GM18867 (cell line): ENCODE measurements at regions not wholly inside any gene's neighbourhood (a gene's known extent, or its start where the extent isn't known, plus 50 kb on each side); places are given as distances from the start of the nearest gene placed in this dataset.
"Not testable (repeated sequence)": the region's sequence is repeated elsewhere in the genome, so short reads cannot be mapped to it uniquely, and the experiment has no call there.

Experiments used
- ATAC-seq: cut with Tn5 transposase; IDR thresholded peaks from one replicate; pipeline ENCODE4 v1.9.1; 2021; ENCODE audit warnings: mild to moderate bottlenecking, moderate library complexity; ENCODE audit not compliant: unreplicated experiment

DNA sequence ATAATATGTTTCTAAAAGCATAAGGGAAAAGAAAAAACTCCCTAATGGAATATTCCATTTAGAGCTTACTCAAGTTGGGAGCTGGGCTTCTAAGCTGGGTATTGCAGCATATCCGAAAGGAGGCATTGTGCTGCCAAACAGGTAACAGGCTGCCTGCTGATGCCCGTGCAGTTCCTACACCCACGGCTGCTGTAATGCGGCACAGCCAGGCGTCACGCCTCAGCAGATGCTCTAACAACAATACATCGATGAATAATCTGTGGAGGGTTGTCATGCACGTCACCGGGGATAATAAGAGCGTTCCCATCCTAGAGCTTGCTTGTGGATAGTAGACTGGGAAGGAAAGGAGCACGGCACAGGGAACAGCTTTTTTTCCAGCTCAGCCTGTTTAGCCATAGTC is 1582.1 kb upstream of the SLC10A2 start:
- ATAC-seq = no peak

DNA sequence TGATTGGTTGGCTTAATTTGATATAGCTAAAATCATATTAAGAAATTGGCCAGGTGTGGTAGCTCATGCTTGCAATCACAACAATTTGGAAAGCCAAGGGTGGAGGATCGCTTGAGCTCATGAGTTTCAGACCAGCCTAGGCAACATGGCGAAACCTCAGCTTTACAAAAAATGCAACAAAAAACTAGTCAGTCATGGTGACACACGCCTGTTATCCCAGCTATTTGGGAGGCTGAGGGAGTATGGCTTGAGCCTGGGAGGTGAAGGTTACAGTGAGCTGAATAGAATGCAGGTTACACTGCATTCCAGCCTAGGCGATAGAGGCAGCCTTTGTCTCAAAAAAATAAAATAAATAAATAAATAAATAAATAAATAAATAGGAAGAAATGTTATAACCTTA is 1579.6 kb upstream of the SLC10A2 start:
- no peak for ATAC-seq

DNA sequence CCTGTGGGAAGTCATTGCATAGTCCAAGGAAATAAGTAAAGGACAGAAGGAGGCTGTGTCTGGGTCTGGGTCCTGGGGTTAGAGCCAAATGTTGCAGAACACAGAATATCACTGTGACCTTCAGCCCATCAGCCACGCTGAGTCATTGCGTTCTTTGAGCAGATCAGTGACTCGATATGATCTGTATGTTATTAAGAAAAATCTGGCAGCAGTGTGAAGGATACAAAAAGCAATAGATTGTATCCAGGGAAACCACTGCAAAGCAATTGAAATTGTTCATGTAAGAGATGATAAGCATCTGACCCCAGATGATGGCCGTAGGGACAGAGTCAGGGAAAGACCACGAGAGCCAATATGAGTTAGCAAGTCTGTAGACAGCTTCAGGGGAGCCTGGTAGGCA is 1575.1 kb upstream of the SLC10A2 start:
- no peak for ATAC-seq

DNA sequence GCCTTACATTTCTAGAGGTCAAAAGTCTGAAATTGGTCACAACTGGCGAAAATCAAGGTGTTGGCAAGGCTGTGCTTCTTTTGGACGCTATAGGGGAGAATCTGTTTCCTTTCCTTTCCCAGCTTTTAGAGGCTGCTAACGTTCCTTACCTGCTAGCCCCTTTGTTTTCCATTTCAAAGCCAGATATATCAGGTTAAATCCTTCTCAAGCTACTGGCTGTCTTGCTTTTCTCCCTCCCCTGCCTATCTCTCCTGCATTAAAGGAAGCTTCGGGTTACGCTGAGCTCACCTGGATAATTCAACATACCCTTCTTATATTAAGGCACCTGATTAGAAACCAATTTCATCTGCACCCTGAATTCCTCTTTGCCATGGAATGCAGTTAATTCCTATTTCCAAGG is 1569.7 kb upstream of the SLC10A2 start:
- no peak for ATAC-seq

DNA sequence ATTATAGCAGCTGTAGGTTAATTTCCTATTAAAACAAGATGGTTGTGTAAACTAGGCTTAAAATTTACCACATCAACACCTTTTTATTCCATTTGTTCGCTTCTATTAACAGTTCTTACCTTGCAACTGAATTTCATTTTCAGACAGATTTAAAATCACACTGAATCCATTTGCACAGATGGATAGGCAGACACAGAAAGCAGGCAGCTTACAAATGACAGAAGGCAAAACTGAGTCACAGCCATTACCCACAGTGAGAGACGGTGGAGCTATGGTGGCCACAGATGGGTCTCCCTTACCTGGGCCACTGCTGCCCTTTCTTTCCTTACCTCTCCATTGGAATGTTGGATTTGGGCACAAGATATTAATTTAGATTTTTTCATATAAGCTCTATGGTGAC is 1567.8 kb upstream of the SLC10A2 start:
- no peak for ATAC-seq

DNA sequence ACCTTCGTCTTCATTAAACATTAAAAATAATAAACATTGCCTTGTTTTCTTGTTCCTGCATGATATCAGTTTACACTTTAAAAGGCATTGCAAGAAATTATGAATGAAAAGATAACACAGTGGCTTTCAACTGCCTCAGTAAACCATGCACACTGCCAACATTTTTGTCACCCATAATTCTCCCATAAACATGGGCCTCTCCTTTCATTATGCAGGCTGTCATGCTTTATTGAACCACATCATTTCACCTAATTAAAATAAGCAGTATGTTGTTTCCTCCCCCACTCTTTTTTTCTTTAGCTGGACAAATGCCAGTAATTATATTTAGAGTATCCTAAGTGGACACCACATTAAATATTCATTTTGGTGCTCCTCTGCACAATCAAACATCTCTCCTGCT is 1566.5 kb upstream of the SLC10A2 start:
- no peak for ATAC-seq

DNA sequence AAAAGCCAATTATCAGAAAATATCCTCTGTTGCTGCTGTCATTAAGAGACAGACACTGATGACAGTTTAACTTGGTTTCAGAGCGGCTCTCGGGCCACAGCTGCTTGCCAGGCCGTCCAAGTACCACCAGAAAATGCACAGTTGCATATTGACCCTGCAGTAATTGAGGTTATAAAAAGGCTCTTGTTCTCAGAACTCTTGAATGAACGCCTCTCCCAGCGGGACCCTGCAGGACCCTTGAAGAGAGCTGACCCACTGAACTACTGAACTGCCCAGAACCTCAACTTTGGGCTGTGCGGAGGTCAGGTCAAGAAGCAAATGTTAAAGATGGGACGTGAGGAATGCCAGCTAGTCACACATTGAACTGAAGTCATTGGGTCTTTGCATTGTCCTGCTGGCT is 1559.0 kb upstream of the SLC10A2 start:
- no peak for ATAC-seq

DNA sequence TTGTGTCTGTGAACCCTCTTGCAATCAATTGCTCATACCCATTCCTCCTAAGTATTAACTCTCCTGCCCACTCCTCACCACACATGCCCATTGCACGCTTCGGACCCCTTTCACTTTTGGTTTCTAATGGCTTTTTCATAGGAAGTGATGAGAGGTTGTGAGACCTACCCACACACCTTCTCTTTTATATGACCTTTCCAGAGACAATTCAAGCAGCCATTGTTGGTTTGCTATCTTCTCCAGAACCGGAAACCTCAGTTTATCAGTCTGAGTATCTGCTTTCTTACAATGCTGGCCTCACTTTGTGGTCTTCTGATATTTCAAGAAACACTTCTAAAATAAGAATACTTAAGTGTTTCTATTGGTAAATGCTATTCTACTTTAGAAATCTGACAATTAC is 1550.8 kb upstream of the SLC10A2 start:
- no peak for ATAC-seq

DNA sequence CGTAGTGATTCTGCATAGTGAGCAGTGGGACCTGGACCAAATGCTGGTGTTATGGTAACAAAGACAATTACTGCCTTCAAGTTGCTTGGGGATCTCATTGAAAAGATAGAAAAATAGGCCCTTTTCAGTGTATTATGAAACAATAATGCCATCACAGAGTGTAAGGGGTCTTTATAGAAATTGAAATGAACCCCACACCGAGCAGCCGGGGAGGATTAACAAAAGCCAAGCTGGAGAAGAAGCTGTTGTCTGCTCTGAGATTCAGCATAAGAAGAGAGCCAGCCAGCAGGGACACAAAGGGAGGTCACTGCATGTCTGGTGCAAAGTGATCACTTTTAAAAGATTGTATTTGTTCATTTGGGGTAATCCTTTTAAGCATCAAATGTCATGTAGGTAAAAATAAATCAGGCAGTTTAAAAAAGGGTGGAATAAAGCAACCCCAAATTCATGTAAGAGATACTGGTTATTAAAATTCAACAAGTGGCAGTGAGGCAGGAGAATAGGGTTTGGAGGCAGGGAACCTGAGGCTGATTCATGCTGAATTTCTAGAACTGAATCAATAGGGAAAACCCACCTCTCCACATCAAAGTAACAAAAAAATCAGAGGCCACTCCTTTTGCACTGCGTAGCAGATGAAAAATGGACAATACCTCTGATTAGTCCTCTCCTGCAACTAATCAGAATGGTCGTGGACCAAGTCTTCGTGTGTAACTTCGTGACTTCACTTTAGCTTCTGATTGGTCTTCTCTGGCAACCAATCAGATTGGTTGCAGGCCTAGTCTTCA is 1548.3 kb upstream of the SLC10A2 start:
- ATAC-seq = no peak

DNA sequence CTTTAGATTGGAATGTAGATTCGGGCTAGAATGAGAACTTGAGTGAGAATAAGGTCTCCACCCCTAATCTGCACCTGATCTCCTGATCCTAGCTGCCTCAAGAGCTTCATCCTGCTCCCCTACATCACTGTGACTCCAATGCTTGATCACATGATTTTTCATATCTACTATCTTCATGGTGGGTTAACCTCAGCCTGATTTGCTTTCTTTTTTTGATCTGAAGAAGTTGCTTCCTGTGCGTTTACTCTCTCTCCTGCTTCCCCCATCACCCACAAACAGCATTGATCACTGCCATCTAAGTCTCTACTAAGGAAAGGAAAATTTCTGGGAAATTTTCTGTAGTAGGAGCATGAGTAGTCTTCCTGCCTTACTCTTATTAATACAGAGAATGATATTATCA is 1542.1 kb upstream of the SLC10A2 start:
- no peak for ATAC-seq

DNA sequence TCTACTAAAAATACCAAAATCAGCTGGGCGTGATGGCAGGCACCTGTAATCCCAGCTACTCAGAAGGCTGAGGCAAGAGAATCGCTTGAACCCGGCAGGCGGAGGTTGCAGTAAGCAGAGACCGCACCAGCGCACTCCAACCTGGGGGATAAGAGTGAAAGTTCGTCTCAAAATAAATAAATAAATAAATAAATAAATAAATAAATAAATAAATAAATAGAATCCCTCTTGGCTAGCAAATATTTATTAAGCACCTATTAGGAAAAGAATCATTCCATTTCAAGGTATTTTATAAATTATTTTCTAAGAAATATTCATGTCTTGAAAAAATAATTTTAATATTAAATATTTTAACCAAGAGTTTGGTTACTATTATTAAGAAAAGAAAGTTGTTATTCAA is 1539.2 kb upstream of the SLC10A2 start:
- not testable (repeated sequence) for ATAC-seq

DNA sequence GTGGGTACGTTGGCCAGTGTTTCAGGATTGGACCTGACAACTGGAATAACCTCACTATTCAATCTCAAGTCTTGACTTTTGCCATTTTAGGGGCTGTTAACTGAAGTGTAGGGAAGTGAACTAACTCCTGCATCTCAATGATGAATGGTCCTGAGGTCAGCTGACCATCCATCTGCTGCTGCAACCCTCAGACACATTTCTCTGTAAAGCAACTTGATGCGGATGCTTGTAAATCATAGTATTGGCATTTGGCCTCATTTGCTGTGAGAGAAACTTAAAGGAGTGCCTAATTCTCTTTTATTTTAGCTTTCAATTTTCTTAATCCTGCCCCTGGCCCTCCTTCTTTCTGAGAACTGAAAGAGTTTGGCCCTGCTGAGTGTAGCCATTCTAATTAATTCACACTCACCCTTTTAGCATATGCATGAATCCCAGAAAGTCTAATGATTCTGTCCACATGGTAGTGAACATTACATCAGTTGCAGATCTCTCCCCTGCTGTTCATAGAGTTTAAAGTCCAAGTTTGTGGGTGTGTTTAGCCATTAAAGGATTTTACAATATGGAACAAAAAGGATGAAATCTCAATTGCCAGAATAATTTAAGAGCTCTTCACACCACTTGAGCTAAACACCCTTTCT is 1531.4 kb upstream of the SLC10A2 start:
- ATAC-seq = no peak

DNA sequence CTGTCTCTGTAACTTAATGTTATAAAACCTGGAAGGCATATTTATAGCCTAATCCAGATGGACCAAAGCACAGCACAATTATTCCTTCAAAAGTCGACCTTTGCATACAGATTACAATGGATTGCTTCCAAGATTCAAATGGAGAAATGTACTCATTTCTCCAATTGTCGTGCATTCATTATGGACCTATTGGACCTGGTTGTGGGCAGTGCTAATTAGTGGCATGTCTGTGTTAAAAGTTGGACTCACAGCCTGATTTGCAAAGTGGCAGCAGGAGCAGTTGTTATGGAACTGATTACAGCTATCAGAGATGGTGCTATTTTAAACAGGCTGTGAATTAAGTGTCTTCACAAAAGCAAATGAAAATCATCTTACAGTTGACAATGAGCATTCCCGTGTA is 1529.3 kb upstream of the SLC10A2 start:
- no peak for ATAC-seq

DNA sequence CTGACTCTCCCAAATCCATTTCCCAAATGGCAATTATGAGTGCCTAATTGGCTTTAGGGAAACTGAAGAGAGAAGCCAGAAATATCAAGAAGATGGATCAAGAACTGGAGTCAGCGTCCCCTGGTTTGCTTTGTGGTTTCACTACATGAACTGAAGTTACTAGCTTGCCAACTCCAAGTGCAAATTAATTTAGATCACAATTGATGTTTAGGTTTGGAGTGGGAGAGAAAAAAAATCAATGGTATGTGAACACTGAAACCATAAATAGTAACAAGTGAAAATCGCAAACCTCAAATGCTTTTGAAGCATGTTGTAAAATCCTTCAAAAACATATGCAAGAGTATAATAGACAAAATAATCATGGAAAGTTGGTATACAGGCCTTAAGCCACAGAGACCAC is 1528.6 kb upstream of the SLC10A2 start:
- no peak for ATAC-seq

DNA sequence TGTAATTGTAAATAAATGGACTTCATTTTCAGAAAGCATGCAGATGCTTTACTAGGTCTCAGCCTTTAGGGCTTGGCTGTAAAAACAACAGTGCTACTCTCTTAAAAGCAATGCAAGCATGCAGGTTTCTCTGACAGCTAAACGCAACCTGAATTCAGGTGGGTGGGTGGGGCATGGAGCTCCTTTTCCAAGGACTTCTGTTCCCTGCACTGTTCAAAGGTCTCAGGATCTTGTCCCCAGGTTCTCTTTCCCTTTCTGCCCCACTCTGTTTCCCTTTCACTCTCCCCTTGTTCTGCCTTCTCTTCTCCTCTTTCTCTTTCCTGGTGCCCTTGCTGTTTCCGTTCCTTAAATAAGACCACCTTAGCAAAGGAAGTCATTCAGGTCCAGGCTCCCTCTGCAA is 1527.5 kb upstream of the SLC10A2 start:
- no peak for ATAC-seq

DNA sequence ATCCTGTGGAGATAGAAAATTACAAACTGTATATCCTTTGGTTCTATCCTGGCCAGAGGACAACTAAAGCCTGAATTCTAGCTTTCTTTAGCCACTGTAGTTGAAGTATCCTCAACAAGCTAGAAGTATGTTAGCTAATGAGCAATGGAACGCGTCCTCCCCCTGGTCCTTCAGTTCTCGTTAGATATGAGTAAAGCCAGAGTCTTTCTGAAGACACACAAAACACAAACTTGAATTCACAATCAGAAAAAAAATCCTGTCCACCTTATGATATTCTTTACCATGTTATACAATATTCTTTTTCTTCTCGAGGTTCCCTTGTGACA is 1527.0 kb upstream of the SLC10A2 start:
- ATAC-seq = no peak

DNA sequence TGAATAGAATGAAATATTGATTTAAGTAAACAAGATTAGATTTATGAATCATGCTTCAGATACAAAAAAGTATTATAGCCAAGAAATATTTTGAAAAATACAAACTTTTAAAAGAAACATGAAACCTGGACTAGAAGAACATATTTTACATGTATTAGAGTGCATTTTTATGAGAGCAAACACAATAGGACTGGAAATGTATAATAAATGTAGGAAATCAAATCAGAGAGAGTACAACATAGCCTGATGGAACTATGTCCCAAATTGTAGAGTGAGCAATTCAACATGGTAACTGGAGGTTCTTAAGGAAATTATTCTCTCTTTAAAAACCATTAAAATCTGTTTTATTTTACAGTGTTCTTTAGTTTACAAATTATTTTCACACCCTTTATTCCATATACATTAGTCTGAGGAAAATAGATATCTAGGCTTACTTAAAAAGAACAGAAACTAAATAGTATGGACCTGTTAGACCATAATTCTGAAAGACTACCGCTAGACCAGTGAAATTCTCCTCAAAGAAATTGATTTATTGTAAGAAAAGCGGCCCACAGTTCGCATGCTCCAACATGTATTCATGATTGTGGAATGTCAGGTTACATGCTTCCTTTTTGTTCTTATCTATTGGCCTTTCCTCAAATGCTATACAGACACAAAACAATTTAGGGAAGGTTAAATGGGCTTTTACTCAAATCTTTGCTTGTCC is 1526.5 kb upstream of the SLC10A2 start:
- ATAC-seq = no peak

DNA sequence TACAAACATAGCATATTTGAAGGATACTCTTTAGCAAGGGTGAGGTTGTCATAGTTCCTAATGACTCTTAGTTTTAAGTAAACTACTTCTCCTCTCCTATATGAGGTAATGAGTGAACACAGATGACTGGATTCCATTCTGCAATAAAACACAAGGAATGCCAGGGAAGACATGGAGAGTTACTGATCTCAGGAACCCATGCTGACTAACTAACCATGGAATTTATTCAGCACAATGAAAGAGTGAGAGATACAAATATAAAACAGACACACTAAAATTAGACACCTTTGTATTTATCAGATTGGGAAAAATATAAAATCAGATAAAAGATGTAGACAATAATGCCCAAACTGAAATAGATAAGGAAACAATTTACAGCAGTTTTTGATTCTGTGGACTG is 1525.9 kb upstream of the SLC10A2 start:
- no peak for ATAC-seq

DNA sequence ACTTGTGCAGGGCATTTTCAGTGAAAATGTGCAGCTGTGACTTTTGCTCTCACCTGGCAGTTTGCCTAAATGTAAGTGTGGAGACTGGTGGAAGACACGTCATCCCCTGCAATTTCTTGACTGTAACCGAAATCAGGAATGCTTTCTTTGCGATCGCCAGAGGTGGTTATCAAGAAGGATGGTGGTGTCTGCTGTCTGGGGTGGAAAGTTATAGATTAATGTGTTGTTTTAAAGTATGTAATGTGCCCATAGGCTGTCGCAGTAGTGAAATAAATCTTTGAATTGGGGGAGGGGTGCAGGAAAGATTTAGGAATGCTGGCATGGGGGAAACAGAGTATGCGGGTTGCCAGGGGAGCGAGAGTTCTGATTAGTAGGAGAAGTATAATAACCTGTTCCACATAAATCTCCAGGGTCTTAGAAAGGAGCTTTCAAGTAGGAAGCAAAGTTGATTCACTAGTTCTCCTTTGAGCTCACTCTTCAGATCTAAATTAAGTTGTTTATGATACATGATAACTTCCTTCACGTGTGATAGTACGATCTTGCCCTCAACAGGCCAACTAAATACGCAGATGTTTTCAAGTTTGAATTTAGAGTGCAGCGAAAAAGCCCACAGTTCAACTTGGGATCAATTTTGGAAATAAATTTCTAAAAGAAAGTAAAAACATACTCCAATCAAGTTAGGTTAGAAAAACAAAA is 1520.0 kb upstream of the SLC10A2 start:
- no peak for ATAC-seq

DNA sequence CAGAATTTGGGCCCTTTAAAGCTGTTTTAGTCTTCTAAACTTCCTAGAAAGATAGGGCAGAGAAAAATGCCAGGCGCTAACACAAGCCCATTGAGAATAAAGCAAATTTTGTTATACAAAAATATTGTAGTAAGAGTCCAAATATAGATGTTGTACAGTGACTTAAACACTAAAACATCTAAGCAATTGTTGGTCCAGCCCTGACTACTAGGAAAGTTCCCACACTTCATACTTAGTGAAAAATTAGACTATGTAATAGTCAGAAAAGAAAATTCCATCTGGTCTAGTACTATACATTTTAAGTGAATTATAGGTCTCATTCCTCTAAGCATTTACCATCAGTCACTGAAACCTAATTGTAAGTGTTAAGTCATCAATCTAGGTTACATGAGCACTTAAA is 1518.3 kb upstream of the SLC10A2 start:
- no peak for ATAC-seq

DNA sequence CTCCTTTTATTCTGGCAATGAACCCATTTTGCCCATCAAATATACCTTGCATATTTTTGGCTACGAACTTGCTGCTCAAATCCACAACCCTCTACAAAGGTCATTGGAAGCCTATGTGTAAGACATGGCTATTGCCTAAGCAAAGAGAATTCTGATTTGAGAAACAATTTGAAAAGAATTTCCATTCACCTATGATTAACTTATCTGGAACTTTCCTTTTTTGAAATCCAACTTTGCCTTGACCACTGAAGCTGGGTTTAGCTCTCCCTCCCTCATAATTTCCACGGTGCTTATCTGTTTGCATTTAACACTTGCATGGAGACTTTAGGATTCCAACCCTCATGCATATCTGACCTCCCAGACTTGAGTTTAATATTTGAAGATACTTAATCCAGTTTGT is 1514.7 kb upstream of the SLC10A2 start:
- no peak for ATAC-seq
